Activated naive CD4-positive, alpha-beta T cell treated with anti-CD3 and anti-CD28 coated beads for 36 hours (primary cell): ENCODE measurements at regions not wholly inside any gene's neighbourhood (a gene's known extent, or its start where the extent isn't known, plus 50 kb on each side); places are given as distances from the start of the nearest gene placed in this dataset.
"Not testable (repeated sequence)": the region's sequence is repeated elsewhere in the genome, so short reads cannot be mapped to it uniquely, and the experiment has no call there.

Experiments used
- CTCF ChIA-PET: fragments of 350-600 bp; sonication (Branson Sonifier 250); formaldehyde crosslinking; loops from one replicate; lab custom pipeline; 2021; ENCODE audit warnings: antibody characterized with exemption; lab: Charles Lee
- DNase-seq: peaks from one replicate; pipeline ENCODE4 v3.0.0-alpha.2; 2020
- H3K27ac Mint-ChIP-seq: one replicate; pipeline ENCODE4 v1.8.0; 2021; ENCODE audit warnings: mild to moderate bottlenecking, mixed read lengths
- H3K27me3 Mint-ChIP-seq: one replicate; pipeline ENCODE4 v1.8.0; 2021; ENCODE audit warnings: low read depth, mixed read lengths
- H3K36me3 Mint-ChIP-seq: one replicate; pipeline ENCODE4 v1.8.0; 2021; ENCODE audit warnings: low read depth, mixed read lengths
- H3K4me1 Mint-ChIP-seq: one replicate; pipeline ENCODE4 v1.8.0; 2021; ENCODE audit warnings: low read depth, mixed read lengths
- H3K4me3 Mint-ChIP-seq: one replicate; pipeline ENCODE4 v1.8.0; 2021; ENCODE audit warnings: mild to moderate bottlenecking, moderate library complexity, mixed read lengths
- H3K9me3 Mint-ChIP-seq: one replicate; pipeline ENCODE4 v1.8.0; 2021; ENCODE audit warnings: mixed read lengths
- intact Hi-C: fragments of 100-400 bp; cut with micrococcal nuclease; formaldehyde crosslinking; loops from one replicate; pipeline ENCODE4 v1.15.1; 2023

DNA sequence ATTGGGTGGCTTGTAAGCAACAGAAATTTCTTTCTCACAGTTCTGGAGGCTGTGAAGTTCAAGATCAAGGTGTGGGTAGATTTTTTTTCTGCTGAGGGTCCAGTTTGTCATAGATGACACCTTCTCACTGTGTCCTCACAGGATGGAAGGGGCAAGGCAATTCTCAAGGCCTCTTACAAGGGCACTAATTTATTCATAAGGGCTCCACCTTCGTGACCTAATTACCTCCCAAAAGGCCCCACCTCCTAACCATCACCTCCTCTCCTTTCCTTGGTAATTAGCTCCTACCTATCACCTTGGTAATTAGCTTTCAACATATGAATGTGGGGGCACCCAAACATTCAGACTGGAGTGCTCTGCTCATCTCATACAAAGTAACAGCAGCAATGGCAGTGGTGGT is 92.3 kb upstream of the CD44 start:
- H3K9me3 Mint-ChIP-seq: peaks cover 6% of the 10 kb centered on the region
- peaks cover 14% of the 10 kb centered on the region for H3K36me3 Mint-ChIP-seq
- CTCF ChIA-PET: interaction anchor here (0.6 to 2.5 kb wide), 4 partner anchors 11 to 312 kb away, joined by 3 to 8 read pairs (median 4); no protein-coding TSS in a partner anchor
- no peaks in the 10 kb centered on the region for H3K27me3 Mint-ChIP-seq
- peaks cover 81% of the 10 kb centered on the region for H3K4me1 Mint-ChIP-seq
- intact Hi-C loops: no loop called here
- no peak for DNase-seq
- H3K4me3 Mint-ChIP-seq: no peak overlapping the region
- peak overlapping the region; percentile 91 for H3K27ac Mint-ChIP-seq

- DNase-seq: peak; percentile 41
- H3K4me3 Mint-ChIP-seq: no peak overlapping the region
- CTCF ChIA-PET: interaction anchor here (0.8 to 2.5 kb wide), 2 partner anchors 10 to 15 kb away, joined by 4 to 8 read pairs; no protein-coding TSS in a partner anchor
- peak overlapping the region; percentile 91 for H3K27ac Mint-ChIP-seq
- peaks cover 14% of the 10 kb centered on the region for H3K36me3 Mint-ChIP-seq
- intact Hi-C loops: no loop called here
- peaks cover 6% of the 10 kb centered on the region for H3K9me3 Mint-ChIP-seq
- H3K4me1 Mint-ChIP-seq: peaks cover 80% of the 10 kb centered on the region
- no peaks in the 10 kb centered on the region for H3K27me3 Mint-ChIP-seq
These were observed 91.8 kb upstream of the CD44 start for GRCh38 chr11:35047179-35047578.

GRCh38 chr11:35047769-35048168 is 91.2 kb upstream of the CD44 start:
- intact Hi-C loops: no loop called here
- H3K27me3 Mint-ChIP-seq: no peaks in the 10 kb centered on the region
- H3K9me3 Mint-ChIP-seq: peaks cover 6% of the 10 kb centered on the region
- peak overlapping the region; percentile 23 for H3K27ac Mint-ChIP-seq
- peaks cover 83% of the 10 kb centered on the region for H3K4me1 Mint-ChIP-seq
- no peak for DNase-seq
- H3K36me3 Mint-ChIP-seq: peaks cover 16% of the 10 kb centered on the region
- no peak overlapping the region for H3K4me3 Mint-ChIP-seq
- CTCF ChIA-PET: interaction anchor here (2.5 kb wide), 1 partner anchor 10 kb away, joined by 8 read pairs; no protein-coding TSS in a partner anchor

DNA sequence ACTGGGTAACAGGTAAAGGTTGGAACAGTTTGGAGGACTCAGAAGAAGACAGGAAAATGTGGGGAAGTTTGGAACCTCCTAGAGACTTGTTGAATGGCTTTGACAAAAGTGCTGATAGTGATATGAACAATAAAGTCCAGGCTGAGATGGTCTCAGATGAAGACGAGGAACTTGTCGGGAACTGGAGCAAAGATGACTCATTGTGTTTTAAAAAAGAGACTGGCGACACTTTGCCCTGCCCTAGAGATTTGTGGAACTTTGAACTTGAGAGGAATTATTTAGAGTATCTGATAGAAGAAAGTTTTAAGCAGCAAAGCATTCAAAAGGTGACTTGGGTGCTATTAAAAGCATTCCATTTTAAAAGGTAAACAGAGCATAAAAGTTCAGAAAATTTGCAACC is 90.6 kb upstream of the CD44 start:
- H3K27ac Mint-ChIP-seq: peak overlapping the region; percentile 23
- H3K36me3 Mint-ChIP-seq: peaks cover 16% of the 10 kb centered on the region
- DNase-seq, H3K9me3 Mint-ChIP-seq, H3K4me3 Mint-ChIP-seq, intact Hi-C loops, H3K27me3 Mint-ChIP-seq: not testable (repeated sequence)
- peaks cover 82% of the 10 kb centered on the region for H3K4me1 Mint-ChIP-seq
- CTCF ChIA-PET: interaction anchor here (2.5 kb wide), 1 partner anchor 9 kb away, joined by 8 read pairs; no protein-coding TSS in a partner anchor

DNA sequence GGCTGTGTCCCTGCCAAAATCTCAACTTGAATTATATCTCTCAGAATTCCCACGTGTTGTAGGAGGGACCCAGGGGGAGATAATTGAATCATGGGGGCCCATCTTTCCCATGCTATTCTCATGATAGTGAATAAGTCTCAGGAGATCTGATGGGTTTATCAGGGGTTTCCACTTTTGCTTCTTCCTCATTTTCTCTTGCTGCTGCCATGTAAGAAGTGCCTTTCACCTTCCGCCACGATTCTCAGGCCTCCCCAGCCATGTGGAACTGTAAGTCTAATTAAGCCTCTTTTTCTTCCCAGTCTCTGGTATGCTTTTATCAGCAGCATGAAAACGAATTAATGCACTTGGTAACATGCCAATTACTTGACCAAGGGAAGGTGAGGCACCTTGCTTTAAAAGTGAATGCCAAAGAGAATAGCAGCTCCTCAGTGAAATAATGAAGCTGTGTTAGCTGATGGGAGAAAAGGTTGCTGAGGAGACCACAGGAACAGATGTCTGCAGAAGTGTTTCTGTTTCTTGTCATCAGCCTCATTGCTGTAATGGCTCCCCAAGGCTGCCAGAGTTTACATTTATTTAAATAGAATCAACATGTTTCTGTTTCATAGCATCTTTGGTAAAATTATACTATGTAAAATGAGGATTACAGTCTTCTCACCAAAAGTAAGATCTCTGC is 89.0 kb upstream of the CD44 start:
- H3K36me3 Mint-ChIP-seq: peaks cover 16% of the 10 kb centered on the region
- intact Hi-C loops: loop anchor here (1.0 kb wide), 1 partner anchor 17 kb away; no protein-coding TSS in a partner anchor
- peak overlapping the region; percentile 74 for H3K4me3 Mint-ChIP-seq

DNA sequence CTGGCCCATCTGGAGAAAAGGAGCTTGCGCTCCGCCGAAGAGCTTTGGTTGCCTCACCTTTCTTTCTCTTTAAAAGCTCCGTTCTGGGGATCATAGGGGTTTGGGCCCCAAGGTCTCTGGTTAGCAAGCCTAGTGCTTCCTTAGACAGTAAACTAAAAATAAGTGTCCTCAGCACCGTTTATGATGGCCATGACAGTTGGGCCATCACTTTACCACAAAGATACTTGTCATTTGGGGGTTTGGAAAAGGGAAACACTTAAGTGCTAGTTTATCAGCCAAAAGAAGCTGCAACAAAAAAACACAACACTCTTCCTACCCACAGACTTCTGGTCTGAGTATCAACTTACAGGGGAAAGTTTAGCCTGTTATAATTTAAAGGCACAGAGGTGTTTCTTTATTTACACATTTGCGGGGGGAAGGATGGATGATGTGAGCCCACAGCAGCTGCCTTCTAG is 88.4 kb upstream of the CD44 start:
- H3K27me3 Mint-ChIP-seq: no peaks in the 10 kb centered on the region
- CTCF ChIA-PET: interaction anchor here (0.5 to 1.9 kb wide), 7 partner anchors 10 to 187 kb away, joined by 3 to 7 read pairs (median 4); no protein-coding TSS in a partner anchor
- peaks cover 21% of the 10 kb centered on the region for H3K36me3 Mint-ChIP-seq
- peak overlapping the region; percentile 87 for H3K27ac Mint-ChIP-seq
- intact Hi-C loops: loop anchor here (1.0 kb wide), 1 partner anchor 17 kb away; no protein-coding TSS in a partner anchor
- H3K4me1 Mint-ChIP-seq: peaks cover 69% of the 10 kb centered on the region
- H3K9me3 Mint-ChIP-seq: peaks cover 12% of the 10 kb centered on the region
- peak overlapping the region; percentile 74 for H3K4me3 Mint-ChIP-seq
- DNase-seq: no peak

More for the DNA sequence above, 89.0 kb upstream of the CD44 start:
- H3K27me3 Mint-ChIP-seq: no peaks in the 10 kb centered on the region
- H3K4me1 Mint-ChIP-seq: peaks cover 74% of the 10 kb centered on the region
- CTCF ChIA-PET: interaction anchor here (0.5 to 1.9 kb wide), 6 partner anchors 9 to 188 kb away, joined by 3 to 7 read pairs (median 5); no protein-coding TSS in a partner anchor
- DNase-seq: peak; percentile 38
- peak overlapping the region; percentile 87 for H3K27ac Mint-ChIP-seq
- H3K9me3 Mint-ChIP-seq: peaks cover 6% of the 10 kb centered on the region

DNA sequence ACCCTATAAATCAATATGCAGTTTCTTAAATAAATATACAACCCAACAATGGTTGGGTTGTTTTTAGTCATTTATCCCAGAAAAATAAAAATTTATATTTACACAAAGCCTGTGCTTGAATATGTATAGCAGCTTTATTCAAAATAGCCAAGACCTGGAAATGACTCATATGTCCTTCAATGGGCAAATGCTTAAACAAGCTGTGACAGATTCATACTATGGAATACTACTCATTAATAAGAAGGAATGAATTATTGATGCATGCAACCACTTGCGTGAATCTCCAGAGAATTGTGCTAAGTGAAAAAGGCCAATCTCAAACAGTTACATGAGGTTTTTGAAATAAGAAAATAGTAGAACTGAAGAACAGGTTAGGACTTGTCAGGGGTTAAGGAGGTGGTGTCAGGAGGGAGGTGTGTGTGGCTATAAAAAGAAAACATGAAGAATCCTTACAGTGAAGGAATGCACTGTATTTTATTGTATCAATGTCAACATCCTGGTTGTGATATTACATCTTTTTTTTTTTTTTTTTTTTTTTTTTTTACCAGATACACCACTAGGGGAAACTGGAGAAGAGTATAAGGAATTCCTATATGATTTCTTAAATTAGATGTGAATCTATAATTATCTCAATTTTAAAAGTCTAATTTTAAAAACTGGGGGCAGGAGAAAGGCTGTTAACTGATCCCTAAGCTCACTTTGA is 82.4 kb upstream of the CD44 start:
- peaks cover 24% of the 10 kb centered on the region for H3K9me3 Mint-ChIP-seq
- H3K4me1 Mint-ChIP-seq: peaks cover 49% of the 10 kb centered on the region
- no peak overlapping the region for H3K27ac Mint-ChIP-seq
- DNase-seq: no peak
- CTCF ChIA-PET: interaction anchor here (1.3 to 1.8 kb wide), 3 partner anchors 10 to 14 kb away, joined by 3 to 8 read pairs (median 5); no protein-coding TSS in a partner anchor
- intact Hi-C loops: no loop called here
- H3K36me3 Mint-ChIP-seq: peaks cover 23% of the 10 kb centered on the region
- no peaks in the 10 kb centered on the region for H3K27me3 Mint-ChIP-seq
- no peak overlapping the region for H3K4me3 Mint-ChIP-seq

DNA sequence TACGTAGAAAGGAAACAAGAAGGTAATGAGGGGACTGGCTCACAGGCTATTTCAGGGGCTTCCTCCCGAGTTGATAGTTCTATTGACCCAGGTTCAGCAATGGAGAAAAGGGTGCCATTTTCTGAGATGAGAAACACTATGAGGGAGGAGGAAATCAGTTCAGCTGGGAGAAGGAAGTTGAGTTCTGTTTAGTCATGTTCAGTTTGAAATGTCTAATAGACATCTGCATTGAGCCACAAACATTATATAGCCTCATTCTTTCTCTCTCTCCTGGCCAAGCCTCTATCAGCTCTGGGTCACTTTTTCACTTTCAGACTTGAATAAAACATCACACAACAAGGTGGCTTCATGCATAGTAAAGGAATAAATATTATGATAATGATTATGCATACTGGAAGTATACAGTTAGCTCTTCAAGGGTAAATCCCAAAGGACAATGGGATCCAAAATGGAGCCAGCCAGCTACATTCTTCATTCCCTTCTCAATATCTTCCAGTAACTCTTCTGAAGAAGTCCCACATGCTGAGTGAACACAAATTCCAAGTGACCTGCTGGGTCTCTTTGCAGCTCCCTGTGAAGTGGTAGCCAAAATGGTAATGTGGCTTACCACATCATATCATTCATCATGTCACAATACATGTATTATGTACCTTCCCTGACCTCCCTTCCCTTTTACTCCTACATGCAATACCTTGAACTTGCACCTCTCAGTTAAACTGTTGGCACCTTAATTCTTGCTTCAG is 80.9 kb upstream of the CD44 start:
- no peak overlapping the region for H3K27ac Mint-ChIP-seq
- DNase-seq: no peak
- intact Hi-C loops: loop anchor here (1.0 kb wide), 1 partner anchor 9 kb away; no protein-coding TSS in a partner anchor

DNA sequence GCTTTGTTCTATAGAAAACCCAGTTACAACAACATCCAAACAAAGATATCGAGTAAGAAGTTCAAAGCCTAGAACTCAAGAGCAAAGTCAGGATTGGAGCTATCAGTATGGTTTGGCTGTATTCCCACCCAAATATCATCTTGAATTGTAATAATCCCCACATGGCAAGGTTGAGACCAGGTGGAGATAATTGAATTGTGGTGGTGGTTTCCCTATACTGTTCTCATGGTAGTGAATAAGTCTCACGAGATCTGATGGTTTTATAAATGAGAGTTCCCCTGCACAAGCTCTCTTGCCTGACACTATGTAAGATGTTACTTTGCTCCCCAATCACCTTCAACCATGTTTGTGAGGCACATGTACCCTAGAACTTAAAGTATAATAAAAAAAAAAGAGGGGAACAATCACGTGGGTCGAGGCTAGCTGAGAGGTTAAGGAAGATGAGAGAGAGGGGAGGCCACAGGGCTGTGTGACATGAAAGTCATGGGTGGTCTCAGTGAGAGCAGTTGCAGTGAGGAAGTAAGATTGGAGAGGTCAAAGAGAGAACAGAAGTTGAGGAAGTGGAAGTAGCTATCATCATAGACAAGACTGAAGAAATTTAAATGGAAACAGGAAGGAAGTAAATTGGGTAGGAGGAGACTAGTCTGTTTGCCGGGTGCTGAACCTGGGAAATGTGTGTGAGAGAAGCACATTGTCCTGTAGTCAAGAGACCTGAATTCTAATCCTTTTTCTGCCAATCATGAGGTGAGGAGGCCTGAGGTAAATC is 80.1 kb upstream of the CD44 start:
- no peaks in the 10 kb centered on the region for H3K27me3 Mint-ChIP-seq
- DNase-seq: no peak
- peak overlapping the region; percentile 26 for H3K4me3 Mint-ChIP-seq
- peaks cover 22% of the 10 kb centered on the region for H3K36me3 Mint-ChIP-seq
- CTCF ChIA-PET: interaction anchor here (0.6 to 1.9 kb wide), 2 partner anchors 9 to 274 kb away, joined by 3 to 5 read pairs; no protein-coding TSS in a partner anchor
- peaks cover 38% of the 10 kb centered on the region for H3K4me1 Mint-ChIP-seq
- H3K27ac Mint-ChIP-seq: peak overlapping the region; percentile 62
- intact Hi-C loops: loop anchor here (1.0 kb wide), 1 partner anchor 8 kb away; no protein-coding TSS in a partner anchor
- H3K9me3 Mint-ChIP-seq: peaks cover 24% of the 10 kb centered on the region

More for the DNA sequence above, 80.9 kb upstream of the CD44 start:
- H3K4me3 Mint-ChIP-seq: no peak overlapping the region
- no peaks in the 10 kb centered on the region for H3K27me3 Mint-ChIP-seq
- H3K9me3 Mint-ChIP-seq: peaks cover 24% of the 10 kb centered on the region
- CTCF ChIA-PET: interaction anchor here (1.6 to 1.9 kb wide), 3 partner anchors 10 to 14 kb away, joined by 5 to 8 read pairs (median 5); no protein-coding TSS in a partner anchor
- H3K4me1 Mint-ChIP-seq: peaks cover 38% of the 10 kb centered on the region
- peaks cover 22% of the 10 kb centered on the region for H3K36me3 Mint-ChIP-seq

- no peak overlapping the region for H3K4me3 Mint-ChIP-seq
- peaks cover 9% of the 10 kb centered on the region for H3K36me3 Mint-ChIP-seq
- intact Hi-C loops: no loop called here
- no peak for DNase-seq
- H3K4me1 Mint-ChIP-seq: peaks cover 37% of the 10 kb centered on the region
- H3K27me3 Mint-ChIP-seq: no peaks in the 10 kb centered on the region
- peaks cover 10% of the 10 kb centered on the region for H3K9me3 Mint-ChIP-seq
- CTCF ChIA-PET: interaction anchor here (0.8 to 2.2 kb wide), 3 partner anchors 11 to 20 kb away, joined by 3 to 7 read pairs (median 4); no protein-coding TSS in a partner anchor
- H3K27ac Mint-ChIP-seq: no peak overlapping the region
These were observed 77.2 kb upstream of the CD44 start for GRCh38 chr11:35061516-35062440.
